HEK293 (cell line): ENCODE measurements at regions not wholly inside any gene's neighbourhood (a gene's known extent, or its start where the extent isn't known, plus 50 kb on each side); places are given as distances from the start of the nearest gene placed in this dataset.

ENCODE experiments used
- CTCF ChIA-PET: fragments of 350-600 bp; formaldehyde crosslinking; extraction: SDS; loops from one replicate; lab custom pipeline; 2021; ENCODE audit warnings: antibody characterized with exemption; lab: Yijun Ruan, JAX
- POLR2A ChIA-PET: fragments of 300-600 bp; formaldehyde crosslinking; extraction: SDS; loops from one replicate; lab custom pipeline; 2020; ENCODE audit warnings: antibody characterized with exemption, inconsistent platforms; lab: Yijun Ruan, JAX
- H3K27ac ChIP-seq: fragments of 200-500 bp; sonication (Bioruptor generic); 2 replicates; pipeline ENCODE4 v1.5.1; 2014; ENCODE audit warnings: low read depth, low read length, control low read depth, inconsistent platforms; ENCODE audit errors: extremely low read depth
- H3K36me3 ChIP-seq, 2 experiments: fragments of 200-500 bp in 1 of 2; sonication (Bioruptor generic) in 1 of 2; 1 replicate in 1 of 2; 2 replicates in 1 of 2; pipeline ENCODE4 v1.5.1; 2014 to 2017; ENCODE audit warnings: inconsistent platforms in 2 of 2, low read length in 2 of 2; ENCODE audit not compliant: control insufficient read depth in 2 of 2, insufficient read depth in 1 of 2
- H3K4me1 ChIP-seq: fragments of 200-500 bp; sonication (Bioruptor generic); 2 replicates; pipeline ENCODE4 v1.5.1; 2014; ENCODE audit warnings: mild to moderate bottlenecking, low read length, inconsistent platforms; ENCODE audit not compliant: control insufficient read depth, insufficient read depth
- H3K4me3 ChIP-seq: 2 replicates; pipeline ENCODE4 v1.5.1; 2011; ENCODE audit warnings: low read depth, mild to moderate bottlenecking, control low read depth, low read length, moderate library complexity
- H3K9me3 ChIP-seq: fragments of 200-500 bp; sonication (Bioruptor generic); 2 replicates; pipeline ENCODE4 v1.5.1; 2014; ENCODE audit warnings: low read depth, low read length, inconsistent platforms; ENCODE audit not compliant: control insufficient read depth, insufficient read depth
- EGR2 ChIP-seq: fragments of 450-650 bp; formaldehyde crosslinking; IDR thresholded peaks from 2 replicates; pipeline ENCODE4 v1.5.1; 2016; ENCODE audit warnings: low read depth, missing biosample characterization, missing genetic modification characterization
- GLIS2 ChIP-seq: fragments of 450-650 bp; formaldehyde crosslinking; IDR thresholded peaks from 2 replicates; pipeline ENCODE4 v1.5.1; 2016; ENCODE audit warnings: missing biosample characterization, missing genetic modification characterization
- PRDM6 ChIP-seq: fragments of 450-650 bp; formaldehyde crosslinking; IDR thresholded peaks from 2 replicates; pipeline ENCODE4 v1.5.1; 2017; ENCODE audit warnings: missing biosample characterization, missing genetic modification characterization
- ZBTB1 ChIP-seq: fragments of 450-650 bp; formaldehyde crosslinking; IDR thresholded peaks from 2 replicates; pipeline ENCODE4 v1.5.1; 2016; ENCODE audit warnings: missing biosample characterization, missing genetic modification characterization
- ZBTB21 ChIP-seq: fragments of 450-650 bp; formaldehyde crosslinking; IDR thresholded peaks from 2 replicates; pipeline ENCODE4 v1.5.1; 2017; ENCODE audit warnings: missing biosample characterization, missing genetic modification characterization
- ZBTB44 ChIP-seq: fragments of 450-650 bp; IDR thresholded peaks from 2 replicates; pipeline ENCODE4 v1.5.1; 2018; ENCODE audit warnings: missing biosample characterization, mild to moderate bottlenecking, missing genetic modification characterization
- ZFP37 ChIP-seq: fragments of 450-650 bp; formaldehyde crosslinking; IDR thresholded peaks from 2 replicates; pipeline ENCODE4 v1.5.1; 2016; ENCODE audit warnings: missing biosample characterization, missing genetic modification characterization
- ZIC2 ChIP-seq: fragments of 450-650 bp; formaldehyde crosslinking; IDR thresholded peaks from 2 replicates; pipeline ENCODE4 v1.5.1; 2016; ENCODE audit warnings: missing biosample characterization, missing genetic modification characterization
- ZNF19 ChIP-seq: fragments of 450-650 bp; formaldehyde crosslinking; IDR thresholded peaks from 2 replicates; pipeline ENCODE4; 2016; ENCODE audit warnings: missing biosample characterization, missing genetic modification characterization, low read depth
- ZNF221 ChIP-seq: fragments of 450-650 bp; formaldehyde crosslinking; IDR thresholded peaks from 2 replicates; pipeline ENCODE4 v1.5.1; 2017; ENCODE audit warnings: missing biosample characterization, missing genetic modification characterization, borderline replicate concordance
- ZNF223 ChIP-seq: fragments of 450-650 bp; formaldehyde crosslinking; IDR thresholded peaks from 2 replicates; pipeline ENCODE4 v1.5.1; 2016; ENCODE audit warnings: missing biosample characterization, missing genetic modification characterization
- ZNF23 ChIP-seq: fragments of 450-650 bp; formaldehyde crosslinking; IDR thresholded peaks from 2 replicates; pipeline ENCODE4 v1.5.1; 2016; ENCODE audit warnings: missing biosample characterization, missing genetic modification characterization, borderline replicate concordance
- ZNF473 ChIP-seq: fragments of 450-650 bp; formaldehyde crosslinking; IDR thresholded peaks from 2 replicates; pipeline ENCODE4 v1.5.1; 2017; ENCODE audit warnings: missing biosample characterization, missing genetic modification characterization
- ZNF48 ChIP-seq: fragments of 450-650 bp; formaldehyde crosslinking; IDR thresholded peaks from 2 replicates; pipeline ENCODE4 v1.5.1; 2016; ENCODE audit warnings: missing biosample characterization, missing genetic modification characterization
- ZNF488 ChIP-seq: fragments of 450-650 bp; formaldehyde crosslinking; IDR thresholded peaks from 2 replicates; pipeline ENCODE4 v1.5.1; 2016; ENCODE audit warnings: missing biosample characterization, missing genetic modification characterization
- ZNF514 ChIP-seq: fragments of 450-650 bp; formaldehyde crosslinking; IDR thresholded peaks from 2 replicates; pipeline ENCODE4 v1.5.1; 2016; ENCODE audit warnings: missing biosample characterization, missing genetic modification characterization
- ZNF521 ChIP-seq: fragments of 450-650 bp; formaldehyde crosslinking; IDR thresholded peaks from 2 replicates; pipeline ENCODE4 v1.5.1; 2017; ENCODE audit warnings: missing biosample characterization, mild to moderate bottlenecking, missing genetic modification characterization
- ZNF549 ChIP-seq: fragments of 450-650 bp; IDR thresholded peaks from 2 replicates; pipeline ENCODE4 v1.5.1; 2018; ENCODE audit warnings: missing biosample characterization, missing genetic modification characterization, mild to moderate bottlenecking, inconsistent platforms, moderate library complexity
- ZNF555 ChIP-seq: fragments of 450-650 bp; formaldehyde crosslinking; conservative IDR thresholded peaks from 2 replicates; pipeline ENCODE4 v1.5.1; 2017; ENCODE audit warnings: missing biosample characterization, mild to moderate bottlenecking, missing genetic modification characterization, inconsistent platforms
- ZNF621 ChIP-seq: fragments of 450-650 bp; formaldehyde crosslinking; IDR thresholded peaks from 2 replicates; pipeline ENCODE4 v1.5.1; 2017; ENCODE audit warnings: missing biosample characterization, missing genetic modification characterization
- ZNF747 ChIP-seq: fragments of 450-650 bp; formaldehyde crosslinking; IDR thresholded peaks from 2 replicates; pipeline ENCODE4 v1.5.1; 2016; ENCODE audit warnings: missing biosample characterization, missing genetic modification characterization
- ZSCAN4 ChIP-seq: fragments of 450-650 bp; formaldehyde crosslinking; IDR thresholded peaks from 2 replicates; pipeline ENCODE4 v1.5.1; 2017; ENCODE audit warnings: missing biosample characterization, missing genetic modification characterization
- TF ChIP-seq, protein P1 (sequence below): IDR thresholded peaks from 2 replicates; pipeline ENCODE4 v1.6.1; 2011; ENCODE audit warnings: mild to moderate bottlenecking, low read depth, low read length, borderline replicate concordance
- TF ChIP-seq, protein P2 (sequence below): fragments of 450-650 bp; formaldehyde crosslinking; IDR thresholded peaks from 2 replicates; pipeline ENCODE4 v1.5.1; 2017; ENCODE audit warnings: missing biosample characterization, missing genetic modification characterization

DNA sequence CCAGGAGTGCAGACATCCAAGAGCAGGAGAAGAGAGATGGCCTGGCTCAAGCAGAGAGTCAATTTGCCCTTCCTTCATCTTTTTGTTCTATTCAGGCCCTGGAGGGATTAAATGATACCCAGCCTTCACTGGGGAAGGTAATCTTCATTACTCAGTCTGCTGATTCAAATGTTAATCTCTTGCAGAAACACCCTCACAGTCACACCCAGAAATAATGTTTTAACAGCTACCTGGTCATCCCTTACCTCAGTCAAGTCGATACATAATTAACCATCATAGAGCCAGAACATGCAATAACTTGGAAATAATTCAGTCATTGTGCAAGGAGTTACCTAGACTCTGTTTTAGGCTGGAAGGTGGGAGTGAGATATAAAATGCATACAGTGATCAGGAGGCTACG, 163.7 kb upstream of the TNP1 start (continued):
- no peak for TF ChIP-seq ZNF621 (tag by site-specific recombination)

DNA sequence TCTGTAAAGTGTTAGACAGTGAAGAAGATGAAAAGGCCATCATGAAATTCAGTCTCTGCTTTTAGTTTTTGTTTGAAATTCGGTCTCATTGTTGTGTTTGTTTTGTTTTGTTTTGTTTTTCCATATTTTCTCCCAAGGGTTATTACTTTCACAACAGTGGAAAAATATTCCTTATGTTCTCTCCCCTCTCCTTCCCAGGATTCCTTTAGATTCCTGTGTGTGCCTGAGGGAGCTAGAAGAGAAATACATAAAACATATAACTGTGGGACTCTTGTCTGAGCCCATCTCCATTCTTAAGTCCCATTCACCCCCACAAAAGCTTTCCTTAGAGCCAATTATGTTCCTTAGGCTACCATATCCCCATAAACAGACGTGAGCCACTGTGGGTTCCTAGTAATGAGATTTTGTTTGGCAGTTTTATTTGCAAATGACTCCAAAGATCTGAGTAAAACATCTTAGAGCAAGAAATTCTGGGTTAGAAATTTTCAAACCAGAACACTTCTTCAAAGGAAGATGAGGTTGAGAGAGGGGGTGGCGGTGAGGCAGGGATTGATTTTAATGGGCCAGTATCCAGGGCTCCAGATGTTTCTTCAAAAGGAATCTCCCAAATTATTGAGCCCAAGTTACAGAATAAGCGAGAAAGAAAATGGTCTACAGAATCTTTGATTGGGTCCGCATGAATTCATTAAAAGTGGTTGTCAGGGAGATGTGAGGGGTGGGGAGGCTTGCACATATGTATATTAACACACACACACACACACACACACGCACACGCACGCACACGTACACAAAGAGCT, 157.8 kb upstream of the TNP1 start:
- no peaks in the 10 kb centered on the region for H3K36me3 ChIP-seq
- ChIA-PET CTCF (no interaction called here), POLR2A (no interaction called here)
- H3K4me1 ChIP-seq: no peaks in the 10 kb centered on the region
- H3K4me3 ChIP-seq: no peak overlapping the region
- TF ChIP-seq GLIS2 (tag by site-specific recombination): no peak
- TF ChIP-seq ZNF521 (tag by site-specific recombination): no peak
- TF ChIP-seq ZNF473 (tag by site-specific recombination): no peak
- TF ChIP-seq ZNF514 (tag by site-specific recombination): no peak
- TF ChIP-seq ZNF488 (tag by site-specific recombination): no peak
- TF ChIP-seq ZNF48: no peak
- TF ChIP-seq ZNF23 (tag by site-specific recombination): no peak
- no peak for TF ChIP-seq ZNF549
- TF ChIP-seq ZNF221: no peak
- TF ChIP-seq ZBTB1 (tag by site-specific recombination): no peak
- no peak for TF ChIP-seq ZNF555
- no peak for TF ChIP-seq PRDM6
- TF ChIP-seq ZNF19: no peak
- TF ChIP-seq, protein P1, sequence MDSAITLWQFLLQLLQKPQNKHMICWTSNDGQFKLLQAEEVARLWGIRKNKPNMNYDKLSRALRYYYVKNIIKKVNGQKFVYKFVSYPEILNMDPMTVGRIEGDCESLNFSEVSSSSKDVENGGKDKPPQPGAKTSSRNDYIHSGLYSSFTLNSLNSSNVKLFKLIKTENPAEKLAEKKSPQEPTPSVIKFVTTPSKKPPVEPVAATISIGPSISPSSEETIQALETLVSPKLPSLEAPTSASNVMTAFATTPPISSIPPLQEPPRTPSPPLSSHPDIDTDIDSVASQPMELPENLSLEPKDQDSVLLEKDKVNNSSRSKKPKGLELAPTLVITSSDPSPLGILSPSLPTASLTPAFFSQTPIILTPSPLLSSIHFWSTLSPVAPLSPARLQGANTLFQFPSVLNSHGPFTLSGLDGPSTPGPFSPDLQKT: no peak
- TF ChIP-seq ZBTB44: no peak
- H3K9me3 ChIP-seq: no peaks in the 10 kb centered on the region
- H3K27ac ChIP-seq: no peak overlapping the region

- Histone ChIP-seq H3K9me3 (no peaks in the 10 kb centered on the region), H3K36me3 (no peaks in the 10 kb centered on the region), H3K4me1 (no peaks in the 10 kb centered on the region), H3K4me3 (no peak overlapping the region), H3K27ac (no peak overlapping the region)
- POLR2A ChIA-PET: no interaction called here
- CTCF ChIA-PET: interaction anchor here (0.7 kb wide), 1 partner anchor 402 kb away, joined by 3 read pairs; no protein-coding TSS in a partner anchor
- TF ChIP-seq ZNF223 (tag by site-specific recombination): no peak
- TF ChIP-seq, protein P2, sequence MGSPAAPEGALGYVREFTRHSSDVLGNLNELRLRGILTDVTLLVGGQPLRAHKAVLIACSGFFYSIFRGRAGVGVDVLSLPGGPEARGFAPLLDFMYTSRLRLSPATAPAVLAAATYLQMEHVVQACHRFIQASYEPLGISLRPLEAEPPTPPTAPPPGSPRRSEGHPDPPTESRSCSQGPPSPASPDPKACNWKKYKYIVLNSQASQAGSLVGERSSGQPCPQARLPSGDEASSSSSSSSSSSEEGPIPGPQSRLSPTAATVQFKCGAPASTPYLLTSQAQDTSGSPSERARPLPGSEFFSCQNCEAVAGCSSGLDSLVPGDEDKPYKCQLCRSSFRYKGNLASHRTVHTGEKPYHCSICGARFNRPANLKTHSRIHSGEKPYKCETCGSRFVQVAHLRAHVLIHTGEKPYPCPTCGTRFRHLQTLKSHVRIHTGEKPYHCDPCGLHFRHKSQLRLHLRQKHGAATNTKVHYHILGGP: no peak
- no peak for TF ChIP-seq PRDM6
- no peak for TF ChIP-seq ZNF747
- no peak for TF ChIP-seq ZFP37 (tag by site-specific recombination)
- TF ChIP-seq ZIC2 (tag by site-specific recombination): no peak
- TF ChIP-seq ZSCAN4: no peak
- no peak for TF ChIP-seq ZBTB21
- TF ChIP-seq EGR2: no peak
Observed at GRCh38 chr2:217016796-217017419, 157.0 kb upstream of the TNP1 start.
